PC-9 (cell line): ENCODE measurements at regions not wholly inside any gene's neighbourhood (a gene's known extent, or its start where the extent isn't known, plus 50 kb on each side); places are given as distances from the start of the nearest gene placed in this dataset.

Experiments used
- EZH2 ChIP-seq: fragments of 200-600 bp; sonication (generic); IDR thresholded peaks from 2 replicates; pipeline ENCODE4 v1.8.0; 2017; ENCODE audit warnings: antibody characterized with exemption, low read depth
- TF ChIP-seq, protein P1 (sequence below): fragments of 200-600 bp; sonication (generic); conservative IDR thresholded peaks from 2 replicates; pipeline ENCODE4 v1.6.1; 2017; ENCODE audit warnings: mixed run types, antibody characterized with exemption, mild to moderate bottlenecking, moderate library complexity

DNA sequence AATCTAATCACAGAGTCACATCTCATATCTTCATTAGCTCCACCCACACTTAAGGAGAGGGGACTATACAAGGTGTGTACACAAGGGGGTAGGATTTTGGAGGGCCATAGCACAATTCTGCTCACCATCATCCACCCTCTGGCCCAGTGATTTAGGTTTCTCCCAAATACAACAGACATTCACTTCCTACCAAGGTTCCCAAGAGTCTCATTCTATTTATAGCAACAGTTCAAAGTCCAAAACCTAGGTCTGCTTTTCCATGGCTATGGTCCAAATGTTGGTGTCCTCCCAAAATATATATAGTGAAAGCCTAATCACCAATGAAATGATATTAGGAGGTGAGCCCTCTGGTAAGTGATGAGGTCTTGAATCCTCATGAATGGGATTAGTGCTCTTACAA, 353.2 kb upstream of the PLD5 start:
- TF ChIP-seq, protein P1, sequence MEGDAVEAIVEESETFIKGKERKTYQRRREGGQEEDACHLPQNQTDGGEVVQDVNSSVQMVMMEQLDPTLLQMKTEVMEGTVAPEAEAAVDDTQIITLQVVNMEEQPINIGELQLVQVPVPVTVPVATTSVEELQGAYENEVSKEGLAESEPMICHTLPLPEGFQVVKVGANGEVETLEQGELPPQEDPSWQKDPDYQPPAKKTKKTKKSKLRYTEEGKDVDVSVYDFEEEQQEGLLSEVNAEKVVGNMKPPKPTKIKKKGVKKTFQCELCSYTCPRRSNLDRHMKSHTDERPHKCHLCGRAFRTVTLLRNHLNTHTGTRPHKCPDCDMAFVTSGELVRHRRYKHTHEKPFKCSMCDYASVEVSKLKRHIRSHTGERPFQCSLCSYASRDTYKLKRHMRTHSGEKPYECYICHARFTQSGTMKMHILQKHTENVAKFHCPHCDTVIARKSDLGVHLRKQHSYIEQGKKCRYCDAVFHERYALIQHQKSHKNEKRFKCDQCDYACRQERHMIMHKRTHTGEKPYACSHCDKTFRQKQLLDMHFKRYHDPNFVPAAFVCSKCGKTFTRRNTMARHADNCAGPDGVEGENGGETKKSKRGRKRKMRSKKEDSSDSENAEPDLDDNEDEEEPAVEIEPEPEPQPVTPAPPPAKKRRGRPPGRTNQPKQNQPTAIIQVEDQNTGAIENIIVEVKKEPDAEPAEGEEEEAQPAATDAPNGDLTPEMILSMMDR = no peak
- TF ChIP-seq EZH2 = no peak
